ENCODE measurements at regions not wholly inside any gene's neighbourhood (a gene's known extent, or its start where the extent isn't known, plus 50 kb on each side); places are given as distances from the start of the nearest gene placed in this dataset.

GRCh38 chr7:118039963-118040489 lies 143.9 kb upstream of the LSM8 start:
- Histone ChIP-seq H3K4me2 (ENCODE audit: insufficient read depth, low read length, poor library complexity, severe bottlenecking) (no peak overlapping the region), H3K79me1 (ENCODE audit: low read depth, low read length) (no peaks in the 10 kb centered on the region), H3K9me3 (replicated peaks in 1 of 2; ENCODE audit: control insufficient read depth in 2 of 2, insufficient read depth in 1 of 2, low read depth in 1 of 2, low read length in 2 of 2) (no peaks in the 10 kb centered on the region), H4K91ac (ENCODE audit: low read depth, low read length, poor library complexity) (no peak overlapping the region), H3K23ac (ENCODE audit: low read depth, low read length, poor library complexity) (no peak overlapping the region), H3K4ac (ENCODE audit: low read length) (no peak overlapping the region), H2BK120ac (ENCODE audit: low read depth, low read length) (no peak overlapping the region), H2BK12ac (ENCODE audit: low read length) (no peak overlapping the region), H3K4me1 (ENCODE audit: control insufficient read depth in 2 of 2, insufficient read depth in 1 of 2, low read depth in 1 of 2, low read length in 2 of 2) (no peaks in the 10 kb centered on the region), H3K27me3 (ENCODE audit: control insufficient read depth in 3 of 3, insufficient read depth in 3 of 3, low read depth in 1 of 3, low read length in 3 of 3) (no peaks in the 10 kb centered on the region), H4K8ac (ENCODE audit: low read depth, low read length) (no peak overlapping the region), H3K36me3 (replicated peaks in 1 of 2; ENCODE audit: control insufficient read depth in 2 of 2, insufficient read depth in 2 of 2, low read length in 2 of 2) (no peaks in the 10 kb centered on the region), H3K18ac (ENCODE audit: low read length) (no peak overlapping the region), H2BK15ac (ENCODE audit: low read length) (no peak overlapping the region), H3K14ac (ENCODE audit: low read length) (no peak overlapping the region), H3K27ac (replicated peaks; ENCODE audit: low read length) (no peak overlapping the region), H3K4me3 (ENCODE audit: low read length in 2 of 2) (no peak overlapping the region), H2BK5ac (ENCODE audit: low read length) (no peak overlapping the region), H3K9ac (ENCODE audit: low read depth, low read length, poor library complexity) (no peak overlapping the region), H2AK5ac (ENCODE audit: low read depth, low read length) (no peak overlapping the region), H2AFZ (ENCODE audit: low read length) (no peak overlapping the region)
- DNase-seq (ENCODE audit: low spot score), result no peak

GRCh38 chr7:118040562-118040961 lies 143.4 kb upstream of the LSM8 start:
- Histone ChIP-seq H3K4me2 (ENCODE audit: insufficient read depth, low read length, poor library complexity, severe bottlenecking) (no peak overlapping the region), H4K91ac (ENCODE audit: low read depth, low read length, poor library complexity) (no peak overlapping the region), H3K9me3 (replicated peaks in 1 of 2; ENCODE audit: control insufficient read depth in 2 of 2, insufficient read depth in 1 of 2, low read depth in 1 of 2, low read length in 2 of 2) (no peaks in the 10 kb centered on the region), H3K23ac (ENCODE audit: low read depth, low read length, poor library complexity) (no peak overlapping the region), H2AK5ac (ENCODE audit: low read depth, low read length) (no peak overlapping the region), H2AFZ (ENCODE audit: low read length) (no peak overlapping the region), H3K4me3 (ENCODE audit: low read length in 2 of 2) (no peak overlapping the region), H3K9ac (ENCODE audit: low read depth, low read length, poor library complexity) (no peak overlapping the region), H2BK12ac (ENCODE audit: low read length) (no peak overlapping the region), H3K4ac (ENCODE audit: low read length) (no peak overlapping the region), H3K27ac (replicated peaks; ENCODE audit: low read length) (no peak overlapping the region), H2BK120ac (ENCODE audit: low read depth, low read length) (no peak overlapping the region), H3K4me1 (ENCODE audit: control insufficient read depth in 2 of 2, insufficient read depth in 1 of 2, low read depth in 1 of 2, low read length in 2 of 2) (no peaks in the 10 kb centered on the region), H2BK15ac (ENCODE audit: low read length) (no peak overlapping the region), H3K27me3 (ENCODE audit: control insufficient read depth in 3 of 3, insufficient read depth in 3 of 3, low read depth in 1 of 3, low read length in 3 of 3) (no peaks in the 10 kb centered on the region), H3K14ac (ENCODE audit: low read length) (no peak overlapping the region), H4K8ac (ENCODE audit: low read depth, low read length) (no peak overlapping the region), H2BK5ac (ENCODE audit: low read length) (no peak overlapping the region), H3K36me3 (replicated peaks in 1 of 2; ENCODE audit: control insufficient read depth in 2 of 2, insufficient read depth in 2 of 2, low read length in 2 of 2) (no peaks in the 10 kb centered on the region), H3K79me1 (ENCODE audit: low read depth, low read length) (no peaks in the 10 kb centered on the region), H3K18ac (ENCODE audit: low read length) (no peak overlapping the region)
- WGBS, 2 donors (ENCODE audit: extremely low coverage in 2 of 2, insufficient read length in 2 of 2, insufficient replicate concordance in 1 of 2), result no CpG with 5 or more reads among the region's 2 CpGs
- no peak for DNase-seq (ENCODE audit: low spot score)

GRCh38 chr7:118041251-118041878 lies 142.6 kb upstream of the LSM8 start:
- no CpG with 5 or more reads among the region's 3 CpGs for WGBS, 2 donors (ENCODE audit: extremely low coverage in 2 of 2, insufficient read length in 2 of 2, insufficient replicate concordance in 1 of 2)
- Histone ChIP-seq H2BK120ac (ENCODE audit: low read depth, low read length) (no peak overlapping the region), H3K4ac (ENCODE audit: low read length) (no peak overlapping the region)

GRCh38 chr7:118045629-118046028 lies 138.3 kb upstream of the LSM8 start:
- Histone ChIP-seq H3K23ac (ENCODE audit: low read depth, low read length, poor library complexity) (no peak overlapping the region), H3K14ac (ENCODE audit: low read length) (no peak overlapping the region), H4K91ac (ENCODE audit: low read depth, low read length, poor library complexity) (no peak overlapping the region), H2AK5ac (ENCODE audit: low read depth, low read length) (no peak overlapping the region), H3K4me3 (ENCODE audit: low read length in 2 of 2) (no peak overlapping the region), H3K18ac (ENCODE audit: low read length) (no peak overlapping the region), H4K8ac (ENCODE audit: low read depth, low read length) (no peak overlapping the region), H3K4me2 (ENCODE audit: insufficient read depth, low read length, poor library complexity, severe bottlenecking) (no peak overlapping the region), H3K4ac (ENCODE audit: low read length) (no peak overlapping the region), H2BK120ac (ENCODE audit: low read depth, low read length) (no peak overlapping the region), H2BK5ac (ENCODE audit: low read length) (no peak overlapping the region), H3K9me3 (replicated peaks in 1 of 2; ENCODE audit: control insufficient read depth in 2 of 2, insufficient read depth in 1 of 2, low read depth in 1 of 2, low read length in 2 of 2) (no peaks in the 10 kb centered on the region), H3K4me1 (ENCODE audit: control insufficient read depth in 2 of 2, insufficient read depth in 1 of 2, low read depth in 1 of 2, low read length in 2 of 2) (no peaks in the 10 kb centered on the region), H3K79me1 (ENCODE audit: low read depth, low read length) (no peaks in the 10 kb centered on the region), H3K27ac (replicated peaks; ENCODE audit: low read length) (no peak overlapping the region), H3K9ac (ENCODE audit: low read depth, low read length, poor library complexity) (no peak overlapping the region), H2AFZ (ENCODE audit: low read length) (no peak overlapping the region), H2BK15ac (ENCODE audit: low read length) (no peak overlapping the region), H3K27me3 (ENCODE audit: control insufficient read depth in 3 of 3, insufficient read depth in 3 of 3, low read depth in 1 of 3, low read length in 3 of 3) (no peaks in the 10 kb centered on the region), H3K36me3 (replicated peaks in 1 of 2; ENCODE audit: control insufficient read depth in 2 of 2, insufficient read depth in 2 of 2, low read length in 2 of 2) (no peaks in the 10 kb centered on the region), H2BK12ac (ENCODE audit: low read length) (no peak overlapping the region)
- no peak for DNase-seq (ENCODE audit: low spot score)
- no CpG with 5 or more reads among the region's 2 CpGs for WGBS, 2 donors (ENCODE audit: extremely low coverage in 2 of 2, insufficient read length in 2 of 2, insufficient replicate concordance in 1 of 2)

More at GRCh38 chr7:118041251-118041878, 142.6 kb upstream of the LSM8 start:
- no peak overlapping the region for H3K27ac ChIP-seq (replicated peaks; ENCODE audit: low read length)
- no peak overlapping the region for H4K91ac ChIP-seq (ENCODE audit: low read depth, low read length, poor library complexity)
- H3K23ac ChIP-seq (ENCODE audit: low read depth, low read length, poor library complexity), result no peak overlapping the region
- H3K9ac ChIP-seq (ENCODE audit: low read depth, low read length, poor library complexity), result no peak overlapping the region
- no peak overlapping the region for H3K4me2 ChIP-seq (ENCODE audit: insufficient read depth, low read length, poor library complexity, severe bottlenecking)
- H2BK12ac ChIP-seq (ENCODE audit: low read length), result no peak overlapping the region
- H2AFZ ChIP-seq (ENCODE audit: low read length), result no peak overlapping the region
- no peak for DNase-seq (ENCODE audit: low spot score)
- H2AK5ac ChIP-seq (ENCODE audit: low read depth, low read length), result no peak overlapping the region
- no peak overlapping the region for H3K4me3 ChIP-seq (ENCODE audit: low read length in 2 of 2)
- H3K18ac ChIP-seq (ENCODE audit: low read length), result no peak overlapping the region
- no peaks in the 10 kb centered on the region for H3K79me1 ChIP-seq (ENCODE audit: low read depth, low read length)
- no peak overlapping the region for H2BK15ac ChIP-seq (ENCODE audit: low read length)
- no peaks in the 10 kb centered on the region for H3K36me3 ChIP-seq (replicated peaks in 1 of 2; ENCODE audit: control insufficient read depth in 2 of 2, insufficient read depth in 2 of 2, low read length in 2 of 2)
- H3K27me3 ChIP-seq (ENCODE audit: control insufficient read depth in 3 of 3, insufficient read depth in 3 of 3, low read depth in 1 of 3, low read length in 3 of 3), result no peaks in the 10 kb centered on the region
- no peak overlapping the region for H2BK5ac ChIP-seq (ENCODE audit: low read length)
- no peak overlapping the region for H3K14ac ChIP-seq (ENCODE audit: low read length)
- no peak overlapping the region for H4K8ac ChIP-seq (ENCODE audit: low read depth, low read length)
- no peaks in the 10 kb centered on the region for H3K9me3 ChIP-seq (replicated peaks in 1 of 2; ENCODE audit: control insufficient read depth in 2 of 2, insufficient read depth in 1 of 2, low read depth in 1 of 2, low read length in 2 of 2)
- no peaks in the 10 kb centered on the region for H3K4me1 ChIP-seq (ENCODE audit: control insufficient read depth in 2 of 2, insufficient read depth in 1 of 2, low read depth in 1 of 2, low read length in 2 of 2)

Data from neuronal stem cell (in vitro differentiated cells).